ENCODE measurements at regions not wholly inside any gene's neighbourhood (a gene's known extent, or its start where the extent isn't known, plus 50 kb on each side); places are given as distances from the start of the nearest gene placed in this dataset.

DNA sequence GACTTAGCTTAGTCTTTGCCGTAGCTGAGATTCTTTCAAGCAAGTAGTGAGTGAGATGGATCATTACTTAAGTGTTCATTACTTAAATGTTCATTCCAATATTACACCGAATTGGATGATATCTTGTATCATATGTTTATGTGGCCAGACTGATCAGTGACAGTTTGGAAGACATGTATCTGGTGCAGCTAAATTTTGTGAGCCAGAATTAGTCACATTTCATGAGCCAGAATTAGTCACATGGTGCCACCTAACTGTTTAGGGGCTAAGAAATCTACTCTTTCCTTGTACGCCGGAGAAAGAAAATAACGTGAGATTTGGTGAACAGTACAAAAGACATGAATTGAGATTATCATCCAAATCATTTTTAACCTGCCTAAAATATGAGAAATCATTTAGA, 355.6 kb downstream of the USP25 start:
- CTCF ChIA-PET = no interaction called here
- H3K27ac Mint-ChIP-seq (ENCODE audit: unreplicated experiment) = no peak overlapping the region
- no peaks in the 10 kb centered on the region for H3K27me3 Mint-ChIP-seq (ENCODE audit: unreplicated experiment)
- H3K9me3 Mint-ChIP-seq (ENCODE audit: low read depth, unreplicated experiment) = no peaks in the 10 kb centered on the region
- TF ChIP-seq, protein P1, sequence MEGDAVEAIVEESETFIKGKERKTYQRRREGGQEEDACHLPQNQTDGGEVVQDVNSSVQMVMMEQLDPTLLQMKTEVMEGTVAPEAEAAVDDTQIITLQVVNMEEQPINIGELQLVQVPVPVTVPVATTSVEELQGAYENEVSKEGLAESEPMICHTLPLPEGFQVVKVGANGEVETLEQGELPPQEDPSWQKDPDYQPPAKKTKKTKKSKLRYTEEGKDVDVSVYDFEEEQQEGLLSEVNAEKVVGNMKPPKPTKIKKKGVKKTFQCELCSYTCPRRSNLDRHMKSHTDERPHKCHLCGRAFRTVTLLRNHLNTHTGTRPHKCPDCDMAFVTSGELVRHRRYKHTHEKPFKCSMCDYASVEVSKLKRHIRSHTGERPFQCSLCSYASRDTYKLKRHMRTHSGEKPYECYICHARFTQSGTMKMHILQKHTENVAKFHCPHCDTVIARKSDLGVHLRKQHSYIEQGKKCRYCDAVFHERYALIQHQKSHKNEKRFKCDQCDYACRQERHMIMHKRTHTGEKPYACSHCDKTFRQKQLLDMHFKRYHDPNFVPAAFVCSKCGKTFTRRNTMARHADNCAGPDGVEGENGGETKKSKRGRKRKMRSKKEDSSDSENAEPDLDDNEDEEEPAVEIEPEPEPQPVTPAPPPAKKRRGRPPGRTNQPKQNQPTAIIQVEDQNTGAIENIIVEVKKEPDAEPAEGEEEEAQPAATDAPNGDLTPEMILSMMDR (IDR thresholded peaks at IDR 0.05; ENCODE audit: unreplicated experiment) = no peak
- no peak overlapping the region for H3K4me3 Mint-ChIP-seq (ENCODE audit: low read depth, unreplicated experiment)
- DNase-seq = no peak
- H3K4me1 Mint-ChIP-seq (ENCODE audit: low read depth, unreplicated experiment) = no peaks in the 10 kb centered on the region
- H3K36me3 Mint-ChIP-seq (ENCODE audit: insufficient read depth, unreplicated experiment) = no peaks in the 10 kb centered on the region
- intact Hi-C loops (cut with micrococcal nuclease; ENCODE audit: unreplicated experiment) = loop anchor here (10.0 kb wide), 1 partner anchor 109 kb away; no protein-coding TSS in a partner anchor
- no TSS peak for BruUV-seq (replicated peaks)

DNA sequence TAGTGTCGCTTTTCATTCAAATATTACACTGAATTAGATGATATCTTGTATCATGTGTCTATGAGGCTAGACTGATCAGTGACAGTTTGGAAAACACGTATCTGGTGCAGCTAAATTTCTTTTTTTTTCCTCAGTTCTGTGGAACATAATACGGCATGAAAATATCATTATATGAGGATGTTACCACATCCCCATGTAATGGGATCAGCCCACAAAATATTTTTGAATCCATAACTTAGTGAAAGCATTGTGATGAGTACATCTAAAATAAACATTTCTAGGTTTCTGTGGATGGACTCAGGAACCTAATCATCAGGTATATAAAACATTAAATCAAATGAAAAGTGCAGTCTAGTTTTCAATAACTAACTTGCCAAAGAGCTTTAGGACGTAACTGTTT, 356.3 kb downstream of the USP25 start:
- TF ChIP-seq, protein P1 (IDR thresholded peaks at IDR 0.05; ENCODE audit: unreplicated experiment) = no peak
- CTCF ChIA-PET = no interaction called here
- Mint-ChIP-seq H3K9me3 (ENCODE audit: low read depth, unreplicated experiment) (no peaks in the 10 kb centered on the region), H3K27me3 (ENCODE audit: unreplicated experiment) (no peaks in the 10 kb centered on the region), H3K27ac (ENCODE audit: unreplicated experiment) (no peak overlapping the region), H3K4me1 (ENCODE audit: low read depth, unreplicated experiment) (no peaks in the 10 kb centered on the region), H3K4me3 (ENCODE audit: low read depth, unreplicated experiment) (no peak overlapping the region), H3K36me3 (ENCODE audit: insufficient read depth, unreplicated experiment) (no peaks in the 10 kb centered on the region)
- intact Hi-C loops (cut with micrococcal nuclease; ENCODE audit: unreplicated experiment) = loop anchor here (10.0 kb wide), 1 partner anchor 109 kb away; no protein-coding TSS in a partner anchor
- no peak for DNase-seq
- BruUV-seq (replicated peaks) = no TSS peak

DNA sequence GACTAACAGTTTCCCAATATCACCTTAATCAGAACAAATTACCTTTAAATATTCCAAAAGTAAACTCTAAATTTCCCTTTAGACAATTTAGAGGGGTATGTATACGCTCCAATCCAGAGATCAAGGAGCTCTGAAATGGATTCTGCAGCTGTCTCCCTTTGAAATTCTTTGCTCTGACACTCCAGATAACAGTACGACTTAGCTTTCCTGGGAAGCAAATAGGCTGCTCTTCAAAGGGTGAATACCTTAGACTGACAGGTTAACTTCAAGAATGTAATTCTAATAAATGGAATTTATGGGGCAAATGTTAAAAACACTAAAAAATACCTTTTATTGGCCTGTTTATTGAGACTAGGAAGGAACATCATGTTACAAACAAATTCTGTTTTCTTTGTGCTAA, 357.2 kb downstream of the USP25 start:
- no peaks in the 10 kb centered on the region for H3K36me3 Mint-ChIP-seq (ENCODE audit: insufficient read depth, unreplicated experiment)
- no peaks in the 10 kb centered on the region for H3K4me1 Mint-ChIP-seq (ENCODE audit: low read depth, unreplicated experiment)
- BruUV-seq (replicated peaks) = no TSS peak
- no peak overlapping the region for H3K4me3 Mint-ChIP-seq (ENCODE audit: low read depth, unreplicated experiment)
- TF ChIP-seq, protein P1 (IDR thresholded peaks at IDR 0.05; ENCODE audit: unreplicated experiment) = no peak
- no peak for DNase-seq
- intact Hi-C loops (cut with micrococcal nuclease; ENCODE audit: unreplicated experiment) = loop anchor here (10.0 kb wide), 1 partner anchor 108 kb away; no protein-coding TSS in a partner anchor
- no peak overlapping the region for H3K27ac Mint-ChIP-seq (ENCODE audit: unreplicated experiment)
- CTCF ChIA-PET = interaction anchor here (1.5 kb wide), 1 partner anchor 9 kb away, joined by 3 read pairs; no protein-coding TSS in a partner anchor
- H3K9me3 Mint-ChIP-seq (ENCODE audit: low read depth, unreplicated experiment) = no peaks in the 10 kb centered on the region
- no peaks in the 10 kb centered on the region for H3K27me3 Mint-ChIP-seq (ENCODE audit: unreplicated experiment)

DNA sequence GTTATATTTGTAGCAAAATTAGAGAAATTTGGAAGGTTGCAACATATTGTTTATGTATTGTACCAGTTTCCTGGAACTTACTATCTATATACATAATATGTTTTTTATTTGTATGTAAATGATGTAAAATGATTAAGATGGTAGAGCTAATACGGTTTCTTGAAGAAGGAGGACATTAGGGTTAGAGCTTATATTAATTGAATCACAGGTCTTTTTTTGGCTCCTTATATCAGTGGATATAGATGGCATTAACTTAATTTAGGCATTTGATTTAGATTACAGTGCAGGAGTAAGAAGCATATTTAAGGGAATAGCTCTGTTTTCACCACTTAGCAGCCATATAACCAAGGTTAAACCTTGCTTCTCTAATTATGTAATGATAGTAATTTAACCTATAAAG, 357.7 kb downstream of the USP25 start:
- H3K4me3 Mint-ChIP-seq (ENCODE audit: low read depth, unreplicated experiment) = no peak overlapping the region
- no peak overlapping the region for H3K27ac Mint-ChIP-seq (ENCODE audit: unreplicated experiment)
- TF ChIP-seq, protein P1 (IDR thresholded peaks at IDR 0.05; ENCODE audit: unreplicated experiment) = no peak
- no peak for DNase-seq
- CTCF ChIA-PET = interaction anchor here (1.5 kb wide), 1 partner anchor 9 kb away, joined by 3 read pairs; no protein-coding TSS in a partner anchor
- H3K9me3 Mint-ChIP-seq (ENCODE audit: low read depth, unreplicated experiment) = no peaks in the 10 kb centered on the region
- H3K4me1 Mint-ChIP-seq (ENCODE audit: low read depth, unreplicated experiment) = no peaks in the 10 kb centered on the region
- intact Hi-C loops (cut with micrococcal nuclease; ENCODE audit: unreplicated experiment) = loop anchor here (10.0 kb wide), 1 partner anchor 107 kb away; no protein-coding TSS in a partner anchor
- no TSS peak for BruUV-seq (replicated peaks)
- H3K36me3 Mint-ChIP-seq (ENCODE audit: insufficient read depth, unreplicated experiment) = no peaks in the 10 kb centered on the region
- no peaks in the 10 kb centered on the region for H3K27me3 Mint-ChIP-seq (ENCODE audit: unreplicated experiment)
